ENCODE measurements at regions not wholly inside any gene's neighbourhood (a gene's known extent, or its start where the extent isn't known, plus 50 kb on each side); places are given as distances from the start of the nearest gene placed in this dataset.
"Not testable (repeated sequence)": the region's sequence is repeated elsewhere in the genome, so short reads cannot be mapped to it uniquely, and the experiment has no call there.

DNA sequence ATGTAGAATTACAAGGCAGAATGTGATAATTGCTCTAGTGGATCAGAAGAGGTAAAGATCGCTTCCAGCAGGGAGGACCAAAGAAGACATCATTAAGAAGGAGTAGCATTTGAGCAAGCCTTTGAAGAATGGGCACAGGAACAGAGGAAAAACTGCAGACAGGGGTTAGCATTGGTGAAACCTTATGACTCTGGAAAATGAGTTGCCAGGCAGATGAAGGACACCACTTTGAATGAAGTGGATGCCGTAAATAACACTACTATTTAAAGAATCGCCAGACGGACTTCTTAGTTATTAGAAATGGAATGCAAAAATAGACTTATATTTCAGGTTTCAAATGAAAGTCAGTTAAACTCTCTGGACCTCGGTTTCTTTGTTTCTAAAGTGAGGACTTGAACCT is 727.7 kb downstream of the USP25 start:
- Histone ChIP-seq H3K36me3 (peaks cover 3% of the 10 kb centered on the region; the same call in 1 of the 2 replicates), H3K27ac (no peak overlapping the region), H3K9me3 (replicated peaks) (peaks cover 5% of the 10 kb centered on the region; the same call in 1 of the 2 replicates), H3K4me3 (no peak overlapping the region), H3K4me1 (peaks cover 10% of the 10 kb centered on the region), H3K27me3 (no peaks in the 10 kb centered on the region)
- DNase-seq, result no peak

DNA sequence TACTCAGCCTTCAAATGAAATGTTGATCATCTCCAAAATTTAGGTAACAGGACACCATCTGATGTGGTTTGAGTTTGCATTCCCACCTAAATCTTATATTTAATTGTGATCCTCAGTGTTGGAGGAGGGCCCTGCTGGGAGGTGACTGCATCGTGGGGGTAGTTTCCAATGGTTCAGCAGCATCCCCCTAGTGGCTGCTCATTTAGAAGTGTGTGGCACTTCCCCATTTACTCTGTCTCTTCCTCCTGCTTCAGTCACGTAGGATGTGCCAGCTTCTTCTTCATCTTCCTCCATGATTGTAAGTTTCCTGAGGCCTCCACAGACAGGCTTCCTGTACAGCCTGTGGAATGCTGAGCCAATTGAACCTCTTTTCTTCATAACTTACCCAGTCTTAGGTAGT is 731.2 kb downstream of the USP25 start:
- Histone ChIP-seq H3K27me3 (no peaks in the 10 kb centered on the region), H3K27ac (no peak overlapping the region), H3K36me3 (peaks cover 3% of the 10 kb centered on the region), H3K4me3 (no peak overlapping the region), H3K9me3 (replicated peaks) (peaks cover 5% of the 10 kb centered on the region), H3K4me1 (peaks cover 6% of the 10 kb centered on the region; the same call in 1 of the 2 replicates)
- no peak for DNase-seq

DNA sequence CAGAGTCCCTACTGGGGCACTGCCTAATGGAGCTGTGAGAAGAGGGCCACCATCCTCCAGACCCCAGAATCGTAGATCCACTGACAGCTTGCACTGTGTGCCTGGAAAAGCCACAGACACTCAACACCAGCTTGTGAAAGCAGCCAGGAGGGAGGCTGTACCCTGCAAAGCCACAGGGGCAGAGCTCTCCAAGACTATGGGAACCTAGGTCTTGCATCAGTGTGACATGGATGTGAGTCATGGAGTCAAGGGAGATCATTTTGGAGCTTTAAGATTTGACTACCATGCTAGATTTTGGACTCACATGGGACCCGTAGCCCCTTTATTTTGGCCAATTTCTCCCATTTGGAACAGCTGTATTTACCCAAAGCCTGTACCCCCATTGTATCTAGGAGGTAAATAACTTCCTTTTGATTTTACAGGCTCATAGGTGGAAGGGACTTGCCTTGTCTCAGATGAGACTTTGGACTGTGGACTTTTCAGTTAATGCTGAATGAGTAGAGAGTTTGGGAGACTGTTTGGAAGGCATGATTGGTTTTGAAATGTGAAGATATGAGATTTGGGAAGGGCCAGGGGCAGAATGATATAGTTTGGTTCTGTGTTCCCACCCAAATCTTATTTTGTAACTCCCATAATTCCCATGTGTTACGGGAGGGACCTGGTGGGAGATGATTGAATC is 734.6 kb downstream of the USP25 start:
- not testable (repeated sequence) for H3K27me3 ChIP-seq; H3K36me3 ChIP-seq; DNase-seq; H3K9me3 ChIP-seq (replicated peaks); H3K4me1 ChIP-seq; H3K27ac ChIP-seq; H3K4me3 ChIP-seq

DNA sequence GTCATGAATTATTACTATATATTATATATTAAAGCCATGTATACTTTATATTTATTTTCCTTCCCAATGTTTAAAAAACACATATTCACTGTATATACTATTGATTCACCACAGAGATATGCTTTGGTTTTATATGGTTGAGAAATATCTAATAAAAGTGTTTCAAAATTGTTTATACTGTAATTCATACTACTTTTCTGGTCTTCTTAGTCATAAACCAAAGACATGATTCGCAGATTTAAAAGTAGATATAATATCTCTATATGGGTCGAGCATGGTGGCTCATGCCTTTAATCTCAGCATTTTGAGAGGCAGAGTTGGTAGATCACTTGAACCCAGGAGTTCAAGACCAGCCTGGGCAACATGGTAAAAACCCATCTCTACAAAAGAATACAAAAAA is 738.4 kb downstream of the USP25 start:
- no peaks in the 10 kb centered on the region for H3K4me1 ChIP-seq
- no peak overlapping the region for H3K4me3 ChIP-seq
- H3K9me3 ChIP-seq (replicated peaks), result no peaks in the 10 kb centered on the region; the same call in none of the 2 replicates
- no peaks in the 10 kb centered on the region; the same call in none of the 2 replicates for H3K36me3 ChIP-seq
- no peak for DNase-seq
- no peaks in the 10 kb centered on the region for H3K27me3 ChIP-seq
- no peak overlapping the region for H3K27ac ChIP-seq

DNA sequence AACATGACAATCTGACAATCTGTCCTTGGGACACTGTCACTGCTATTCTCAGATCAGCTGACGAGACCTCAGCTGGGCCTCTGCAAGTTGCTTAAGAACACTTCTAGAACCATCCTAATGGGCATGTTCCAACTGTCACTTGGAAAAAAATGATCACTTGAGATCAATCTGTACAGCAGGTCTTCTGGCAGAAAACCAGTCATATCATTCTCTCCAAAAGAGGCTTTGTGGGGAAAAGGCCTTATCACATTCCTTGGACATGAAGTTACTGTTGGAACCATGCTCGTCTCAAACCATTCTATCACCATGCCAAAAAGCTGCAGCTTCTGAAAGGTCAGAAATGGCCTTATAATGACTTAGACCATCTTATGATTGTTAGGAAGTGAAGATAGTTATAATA is 744.2 kb downstream of the USP25 start:
- Histone ChIP-seq H3K9me3 (replicated peaks) (no peaks in the 10 kb centered on the region), H3K27me3 (no peaks in the 10 kb centered on the region), H3K4me1 (no peaks in the 10 kb centered on the region), H3K4me3 (no peak overlapping the region), H3K36me3 (no peaks in the 10 kb centered on the region; the same call in 1 of the 2 replicates), H3K27ac (no peak overlapping the region)
- DNase-seq, result peak in 1 of 2 experiments; percentile 10

DNA sequence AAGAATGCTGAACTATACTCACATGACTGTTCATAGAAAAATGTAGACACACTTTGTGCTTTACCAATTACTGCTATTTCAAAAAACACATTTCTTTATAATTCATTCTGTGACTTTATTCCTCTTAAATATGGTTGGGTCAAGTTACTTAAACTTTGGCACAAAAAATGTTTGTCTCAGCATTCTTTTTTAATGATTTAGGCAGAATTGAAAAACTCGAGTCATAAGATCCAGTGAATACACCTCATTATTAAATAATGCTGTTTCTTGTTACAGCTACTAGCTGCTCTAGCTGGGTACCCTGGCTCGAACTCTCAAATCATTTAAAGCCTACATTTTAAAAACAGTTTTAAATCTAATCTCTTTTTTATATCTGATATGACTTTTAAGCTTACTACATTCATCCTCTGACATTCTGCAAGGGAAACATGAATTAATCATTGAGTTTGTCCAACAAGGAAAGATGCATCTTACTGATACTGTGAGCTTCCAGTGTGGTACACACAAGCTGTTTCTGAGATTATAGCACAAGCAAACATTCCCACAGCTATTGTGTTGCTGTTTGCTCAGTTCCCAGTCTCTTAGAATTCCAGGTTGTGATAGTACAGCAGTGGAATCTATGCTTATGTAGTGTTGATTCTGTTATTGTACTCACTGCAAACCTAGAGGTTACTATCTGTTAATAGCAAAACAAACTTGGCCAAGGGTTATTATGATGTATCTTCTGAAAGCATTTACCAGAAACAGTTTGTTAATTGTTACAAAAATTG is 746.5 kb downstream of the USP25 start:
- no peak overlapping the region for H3K27ac ChIP-seq
- H3K9me3 ChIP-seq (replicated peaks), result peaks cover 14% of the 10 kb centered on the region; the same call in 1 of the 2 replicates
- no peaks in the 10 kb centered on the region for H3K4me1 ChIP-seq
- H3K36me3 ChIP-seq, result no peaks in the 10 kb centered on the region; the same call in 1 of the 2 replicates
- H3K4me3 ChIP-seq, result no peak overlapping the region
- DNase-seq, result no peak
- no peaks in the 10 kb centered on the region for H3K27me3 ChIP-seq

DNA sequence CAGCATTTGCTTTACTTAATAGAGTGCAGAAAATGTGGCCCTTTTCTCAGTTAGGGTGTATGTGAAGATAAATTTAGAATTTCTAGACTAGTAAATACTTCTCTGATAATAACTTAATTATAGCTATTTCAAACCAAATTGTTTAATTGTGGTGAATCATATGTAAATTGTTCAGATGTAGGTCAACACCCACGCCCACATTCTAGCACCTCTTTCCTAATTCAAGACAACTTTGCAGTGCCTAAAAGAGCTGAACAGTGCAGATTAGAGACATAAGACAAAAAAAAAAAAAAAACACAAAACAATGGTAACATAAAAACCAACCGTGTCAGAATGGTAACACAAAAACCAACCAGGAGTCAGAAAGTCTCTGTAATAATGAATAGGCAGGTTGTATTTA is 758.3 kb downstream of the USP25 start:
- DNase-seq, result no peak
- Histone ChIP-seq H3K27ac (no peak overlapping the region), H3K36me3 (no peaks in the 10 kb centered on the region), H3K4me3 (no peak overlapping the region), H3K9me3 (replicated peaks) (0 out of 2 replicates have a peak, but pooled peaks cover 2% of the 10 kb centered on the region), H3K4me1 (peaks cover 3% of the 10 kb centered on the region; the same call in 1 of the 2 replicates), H3K27me3 (no peaks in the 10 kb centered on the region)

DNA sequence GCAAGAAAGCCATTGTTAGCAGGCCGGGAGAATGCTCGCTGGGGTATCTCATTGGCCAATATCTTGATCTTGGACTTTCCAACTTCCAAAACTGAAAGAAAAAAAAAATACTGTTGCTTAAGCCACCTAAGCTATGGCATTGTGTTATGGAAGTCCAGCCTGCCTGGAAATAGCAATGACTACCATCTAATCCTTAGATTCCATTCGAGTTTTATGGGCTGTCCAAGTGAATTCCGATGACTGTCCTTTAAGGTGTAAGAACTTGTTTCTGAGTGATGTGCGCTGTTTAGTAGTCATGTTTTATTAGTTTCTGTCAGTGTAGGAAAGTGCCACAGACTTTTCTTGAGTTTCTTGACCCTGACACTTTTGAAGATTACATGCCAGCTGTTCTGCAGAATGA is 762.6 kb downstream of the USP25 start:
- Histone ChIP-seq H3K4me3 (no peak overlapping the region), H3K27ac (no peak overlapping the region), H3K36me3 (no peaks in the 10 kb centered on the region), H3K9me3 (replicated peaks) (no peaks in the 10 kb centered on the region), H3K27me3 (no peaks in the 10 kb centered on the region), H3K4me1 (peaks cover 3% of the 10 kb centered on the region; the same call in 1 of the 2 replicates)
- no peak for DNase-seq

DNA sequence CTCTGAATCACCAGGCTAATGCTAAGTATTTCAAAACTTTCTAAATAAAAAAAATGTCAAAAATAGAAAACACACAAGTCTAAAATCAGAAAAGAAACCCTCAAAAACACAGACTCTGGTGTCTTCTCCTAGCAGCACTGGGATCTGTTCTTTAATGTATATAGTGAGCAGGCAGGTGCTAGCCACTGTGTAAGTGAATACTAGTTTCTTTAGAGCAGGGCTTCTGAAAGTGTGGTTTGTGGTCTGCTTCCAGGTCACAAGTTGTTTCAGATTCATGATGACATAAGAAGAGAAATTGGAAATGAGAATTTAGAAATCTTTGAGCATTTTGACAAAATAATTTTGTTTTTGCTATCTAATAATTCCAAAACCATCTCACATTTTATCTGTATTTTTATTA is 763.1 kb downstream of the USP25 start:
- H3K4me3 ChIP-seq, result no peak overlapping the region
- no peak overlapping the region for H3K27ac ChIP-seq
- H3K36me3 ChIP-seq, result no peaks in the 10 kb centered on the region
- peaks cover 3% of the 10 kb centered on the region; the same call in 1 of the 2 replicates for H3K4me1 ChIP-seq
- H3K9me3 ChIP-seq (replicated peaks), result no peaks in the 10 kb centered on the region
- peak; percentile 5 to 42 for DNase-seq
- no peaks in the 10 kb centered on the region for H3K27me3 ChIP-seq

DNA sequence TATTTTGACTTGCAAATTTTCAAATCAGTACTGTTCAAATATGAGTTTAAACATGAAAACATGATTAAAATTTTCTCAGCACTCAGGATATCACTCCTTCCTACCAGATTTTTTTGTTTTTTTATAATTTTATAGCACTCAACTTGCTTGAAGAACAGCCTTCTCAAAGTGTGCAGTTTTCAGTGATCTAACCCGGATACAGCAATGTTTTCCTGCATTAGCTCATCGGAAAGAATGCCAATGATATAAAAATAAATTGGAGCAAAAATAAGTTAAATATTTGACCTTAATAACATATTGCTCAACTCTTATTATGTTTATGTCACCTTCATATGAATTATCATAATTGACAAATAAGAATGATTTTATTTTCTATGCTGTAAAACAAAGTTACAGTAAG is 766.8 kb downstream of the USP25 start:
- Histone ChIP-seq H3K9me3 (replicated peaks) (no peaks in the 10 kb centered on the region), H3K27me3 (no peaks in the 10 kb centered on the region), H3K36me3 (no peaks in the 10 kb centered on the region), H3K27ac (no peak overlapping the region), H3K4me1 (peaks cover 3% of the 10 kb centered on the region; the same call in 1 of the 2 replicates), H3K4me3 (no peak overlapping the region)
- DNase-seq, result no peak

DNA sequence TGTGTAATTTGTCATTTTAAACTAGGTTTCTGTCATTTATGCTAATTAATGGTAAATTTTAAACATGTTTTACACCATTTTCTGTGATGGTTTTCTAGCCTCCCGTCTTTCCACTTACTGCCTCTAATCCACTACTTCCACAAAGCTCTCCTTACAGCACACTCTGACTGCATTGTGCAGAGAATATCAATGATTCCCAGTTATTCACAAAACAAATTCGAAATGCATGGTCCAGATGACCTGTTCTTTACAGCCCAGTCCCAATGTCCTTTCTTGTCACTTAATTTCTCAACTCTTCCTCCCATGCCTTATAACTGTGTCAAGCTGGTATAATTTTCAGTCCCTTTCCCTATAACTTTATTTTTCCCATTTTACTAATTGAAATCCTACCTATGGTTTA is 770.5 kb downstream of the USP25 start:
- no peak overlapping the region for H3K4me3 ChIP-seq
- no peaks in the 10 kb centered on the region for H3K9me3 ChIP-seq (replicated peaks)
- H3K4me1 ChIP-seq, result no peaks in the 10 kb centered on the region
- DNase-seq, result no peak
- no peaks in the 10 kb centered on the region for H3K36me3 ChIP-seq
- H3K27ac ChIP-seq, result no peak overlapping the region
- no peaks in the 10 kb centered on the region for H3K27me3 ChIP-seq

DNA sequence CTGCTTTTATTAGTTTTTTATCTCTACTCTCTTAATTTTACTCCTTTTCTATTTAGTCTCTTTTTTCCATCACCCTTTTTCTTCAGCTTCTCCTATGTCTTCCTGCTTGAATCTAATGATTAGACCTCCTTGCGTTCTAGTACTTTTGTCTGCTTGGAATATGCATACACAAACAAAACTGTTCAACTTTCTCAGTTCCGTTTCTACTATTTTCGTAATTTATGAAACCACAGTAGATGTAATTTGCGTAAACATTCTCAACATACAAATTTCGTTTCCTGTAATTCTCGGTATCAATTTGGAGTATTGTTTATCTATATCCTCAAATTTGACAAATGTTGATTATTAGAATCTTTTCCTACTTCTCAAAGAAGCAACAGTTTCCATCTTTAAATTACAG is 772.5 kb downstream of the USP25 start:
- no peaks in the 10 kb centered on the region for H3K27me3 ChIP-seq
- H3K4me1 ChIP-seq, result no peaks in the 10 kb centered on the region
- no peaks in the 10 kb centered on the region for H3K36me3 ChIP-seq
- H3K9me3 ChIP-seq (replicated peaks), result no peaks in the 10 kb centered on the region
- H3K4me3 ChIP-seq, result no peak overlapping the region
- H3K27ac ChIP-seq, result no peak overlapping the region
- DNase-seq, result no peak

DNA sequence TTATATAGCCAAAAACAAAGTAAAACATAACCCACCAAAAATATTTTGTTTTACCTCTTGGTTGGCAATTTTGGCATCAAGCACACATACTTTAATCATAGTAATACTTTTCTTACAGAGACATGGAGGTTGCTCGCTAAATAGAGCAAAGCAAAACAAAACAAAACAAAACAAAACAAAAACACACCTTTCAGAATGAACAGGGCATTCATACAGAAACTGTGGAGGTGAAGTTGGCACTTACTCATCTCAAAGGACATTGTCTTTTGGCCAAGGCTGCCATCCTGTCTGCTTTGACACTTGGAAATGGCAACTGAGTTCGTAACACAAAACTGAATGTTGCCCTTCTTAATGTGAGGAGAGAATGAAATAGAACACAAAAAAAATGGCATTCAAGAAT is 773.1 kb downstream of the USP25 start:
- Histone ChIP-seq H3K4me3 (no peak overlapping the region), H3K36me3 (no peaks in the 10 kb centered on the region), H3K9me3 (replicated peaks) (no peaks in the 10 kb centered on the region)

DNA sequence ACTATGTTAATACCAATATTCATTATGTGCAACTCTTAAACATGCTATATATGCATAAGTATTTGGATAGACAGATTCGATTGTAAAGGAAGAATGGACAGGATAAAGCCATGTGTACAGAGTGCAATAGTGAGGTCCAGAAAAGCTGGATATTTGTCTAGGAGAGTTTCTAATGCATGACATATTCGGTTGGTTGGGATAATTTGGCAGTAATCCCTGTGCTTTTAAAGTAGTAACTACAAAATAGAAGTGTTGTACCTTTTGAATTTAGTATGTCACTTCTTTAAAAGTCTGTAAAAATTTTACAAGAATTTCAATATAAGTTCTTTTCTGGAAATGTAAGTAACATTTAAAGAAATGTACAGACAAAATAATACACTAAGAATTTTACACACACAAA is 774.5 kb downstream of the USP25 start:
- Histone ChIP-seq H3K4me3 (no peak overlapping the region), H3K9me3 (replicated peaks) (no peaks in the 10 kb centered on the region), H3K36me3 (no peaks in the 10 kb centered on the region), H3K27me3 (no peaks in the 10 kb centered on the region), H3K27ac (no peak overlapping the region), H3K4me1 (no peaks in the 10 kb centered on the region)
- no peak for DNase-seq

More for the DNA sequence above, 773.1 kb downstream of the USP25 start:
- no peak overlapping the region for H3K27ac ChIP-seq
- DNase-seq, result no peak
- H3K4me1 ChIP-seq, result no peaks in the 10 kb centered on the region
- H3K27me3 ChIP-seq, result no peaks in the 10 kb centered on the region

DNA sequence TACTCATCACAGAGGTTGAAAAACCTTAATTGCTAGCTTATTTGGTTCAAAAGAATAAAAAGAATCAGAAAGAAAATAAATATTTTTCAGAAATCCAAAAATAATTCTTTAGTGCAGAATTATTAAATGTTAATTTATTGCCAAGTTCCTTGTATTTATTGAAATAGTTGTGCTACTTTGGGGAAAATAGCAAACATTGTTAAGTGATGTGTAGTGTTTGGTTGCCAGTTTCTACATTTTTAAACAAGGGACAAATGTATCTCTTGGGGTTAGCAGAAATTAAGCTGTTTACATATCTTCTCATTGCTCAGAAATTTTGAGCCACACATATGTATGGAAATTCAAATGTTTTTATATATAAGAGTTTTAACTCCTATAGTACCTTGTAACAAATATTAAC is 775.0 kb downstream of the USP25 start:
- no peak for DNase-seq
- no peaks in the 10 kb centered on the region for H3K36me3 ChIP-seq
- no peaks in the 10 kb centered on the region for H3K9me3 ChIP-seq (replicated peaks)
- H3K27ac ChIP-seq, result no peak overlapping the region
- no peaks in the 10 kb centered on the region for H3K4me1 ChIP-seq
- H3K4me3 ChIP-seq, result no peak overlapping the region
- H3K27me3 ChIP-seq, result no peaks in the 10 kb centered on the region
